H1 (cell line): ENCODE measurements at regions not wholly inside any gene's neighbourhood (a gene's known extent, or its start where the extent isn't known, plus 50 kb on each side); places are given as distances from the start of the nearest gene placed in this dataset.

Source experiments
- CTCF ChIA-PET: fragments of 300-600 bp; sonication (Branson Sonifier 250); formaldehyde crosslinking; loops from one replicate; lab custom pipeline; 2021; ENCODE audit not compliant: partially characterized antibody; lab: Charles Lee
- POLR2A ChIA-PET: fragments of 300-600 bp; sonication (Branson Sonifier 250); formaldehyde crosslinking; loops from one replicate; lab custom pipeline; 2021; ENCODE audit warnings: inconsistent platforms; ENCODE audit not compliant: partially characterized antibody; lab: Charles Lee
- DNase-seq, 2 experiments: peaks; one replicate each; pipeline versions ENCODE4 v3.0.0 to v3.0.0-alpha.2; 2010 to 2022; ENCODE audit warnings: low spot score in 2 of 2, low read depth in 1 of 2, mixed read lengths in 1 of 2
- FAIRE-seq: peaks from 2 replicates; lab custom pipeline; 2011; peaks lifted over from hg19 to GRCh38; lab: Jason Lieb, UNC
- H2AFZ ChIP-seq: 2 replicates; pipeline ENCODE4 v1.8.1; 2012; ENCODE audit warnings: low read length, inconsistent platforms
- H2AK5ac ChIP-seq: 2 replicates; pipeline ENCODE4 v1.6.1; 2013; ENCODE audit warnings: low read depth, low read length
- H2BK120ac ChIP-seq: replicated peaks from 2 replicates; pipeline ENCODE3; 2013; ENCODE audit warnings: low read depth, low read length, inconsistent platforms
- H2BK12ac ChIP-seq: 2 replicates; pipeline ENCODE4 v1.6.1; 2013; ENCODE audit warnings: low read depth, low read length
- H2BK15ac ChIP-seq: 2 replicates; pipeline ENCODE4 v1.6.1; 2013; ENCODE audit warnings: low read length
- H2BK20ac ChIP-seq: 2 replicates; pipeline ENCODE4 v1.6.1; 2013; ENCODE audit warnings: low read length
- H2BK5ac ChIP-seq: 2 replicates; pipeline ENCODE4 v1.6.1; 2013; ENCODE audit warnings: low read depth, low read length
- H3K14ac ChIP-seq: 2 replicates; pipeline ENCODE4 v1.6.1; 2013; ENCODE audit warnings: inconsistent platforms; ENCODE audit not compliant: insufficient read length
- H3K18ac ChIP-seq: 2 replicates; pipeline ENCODE4 v1.6.1; 2013; ENCODE audit warnings: low read length; ENCODE audit errors: extremely low read depth
- H3K23ac ChIP-seq: 2 replicates; pipeline ENCODE4 v1.6.1; 2013; ENCODE audit warnings: inconsistent platforms; ENCODE audit not compliant: insufficient read length
- H3K23me2 ChIP-seq: 2 replicates; pipeline ENCODE4 v1.6.1; 2013; ENCODE audit warnings: low read depth, low read length
- H3K27ac ChIP-seq: 2 replicates; pipeline ENCODE4 v1.6.1; 2011; ENCODE audit warnings: low read depth, low read length, inconsistent platforms
- H3K27me3 ChIP-seq, 4 experiments: replicated peaks in 1 of 4; 1 replicate in 1 of 4; 2 replicates in 3 of 4; pipeline versions ENCODE4 v1.6.1 to v1.8.1; 2011 to 2013; ENCODE audit warnings: low read length in 3 of 4, mild to moderate bottlenecking in 3 of 4, inconsistent platforms in 2 of 4, mixed read lengths in 2 of 4, moderate library complexity in 1 of 4; ENCODE audit not compliant: control insufficient read depth in 3 of 4, insufficient read depth in 3 of 4; ENCODE audit errors: extremely low read depth in 1 of 4
- H3K36me3 ChIP-seq, 4 experiments: 2 replicates each; pipeline versions ENCODE4 v1.6.1 to v1.8.1; 2011 to 2013; ENCODE audit warnings: mild to moderate bottlenecking in 4 of 4, low read length in 3 of 4, moderate library complexity in 2 of 4, control low read depth in 1 of 4, inconsistent platforms in 1 of 4; ENCODE audit not compliant: insufficient read depth in 4 of 4, control insufficient read depth in 2 of 4
- H3K4ac ChIP-seq: replicated peaks from 2 replicates; pipeline ENCODE3; 2013; ENCODE audit warnings: low read length, low read depth, mixed read lengths, inconsistent platforms; ENCODE audit not compliant: insufficient read length
- H3K4me1 ChIP-seq, 4 experiments: replicated peaks in 1 of 4; 1 replicate in 1 of 4; 2 replicates in 3 of 4; pipeline versions ENCODE4 v1.6.1 to v1.8.1; 2011 to 2013; ENCODE audit warnings: low read length in 3 of 4, inconsistent platforms in 2 of 4, mixed read lengths in 1 of 4; ENCODE audit not compliant: insufficient read depth in 4 of 4, control insufficient read depth in 3 of 4
- H3K4me2 ChIP-seq, 2 experiments: 2 replicates each; pipeline versions ENCODE4 v1.6.1 to v1.8.1; 2011 to 2013; ENCODE audit warnings: low read depth in 2 of 2, low read length in 2 of 2, control low read depth in 1 of 2, inconsistent platforms in 1 of 2, mild to moderate bottlenecking in 1 of 2; ENCODE audit not compliant: insufficient read depth in 1 of 2
- H3K4me3 ChIP-seq, 4 experiments: fragments of 200-600, 300-600 bp in 1 of 4; sonication (generic), shearing (Covaris generic), sonication (Bioruptor Twin) in 1 of 4; 2 replicates each; pipeline versions ENCODE4 v1.5.1 to v1.8.1; 2011 to 2016; ENCODE audit warnings: low read length in 4 of 4, low read depth in 3 of 4, control low read depth in 2 of 4, inconsistent platforms in 2 of 4, mild to moderate bottlenecking in 2 of 4, mixed read lengths in 1 of 4, moderate library complexity in 1 of 4; ENCODE audit not compliant: insufficient read depth in 2 of 4; ENCODE audit errors: extremely low read depth in 1 of 4
- H3K56ac ChIP-seq: replicated peaks from 2 replicates; pipeline ENCODE3; 2013; ENCODE audit warnings: low read depth, mild to moderate bottlenecking, mixed read lengths, low read length, inconsistent platforms; ENCODE audit not compliant: insufficient read length
- H3K79me1 ChIP-seq: 2 replicates; pipeline ENCODE4 v1.6.1; 2013; ENCODE audit warnings: low read depth, low read length, control low read depth
- H3K79me2 ChIP-seq, 2 experiments: 2 replicates each; pipeline versions ENCODE4 v1.6.1 to v1.8.1; 2012 to 2013; ENCODE audit warnings: low read length in 2 of 2, mild to moderate bottlenecking in 2 of 2, inconsistent platforms in 1 of 2; ENCODE audit not compliant: insufficient read depth in 2 of 2, control insufficient read depth in 1 of 2
- H3K9ac ChIP-seq, 4 experiments: replicated peaks in 1 of 4; 1 replicate in 1 of 4; 2 replicates in 3 of 4; pipeline versions ENCODE4 v1.6.1 to v1.8.1; 2011 to 2013; ENCODE audit warnings: low read depth in 3 of 4, low read length in 3 of 4, control low read depth in 2 of 4, mild to moderate bottlenecking in 2 of 4, moderate library complexity in 2 of 4, inconsistent platforms in 1 of 4; ENCODE audit errors: extremely low read depth in 1 of 4
- H3K9me3 ChIP-seq, 2 experiments: 2 replicates each; pipeline versions ENCODE4 v1.6.1 to v1.8.1; 2012 to 2013; ENCODE audit warnings: mild to moderate bottlenecking in 2 of 2, moderate library complexity in 2 of 2, control low read depth in 1 of 2, inconsistent platforms in 1 of 2, low read depth in 1 of 2, low read length in 1 of 2, mixed read lengths in 1 of 2; ENCODE audit not compliant: insufficient read depth in 2 of 2
- H4K20me1 ChIP-seq, 2 experiments: replicated peaks in 1 of 2; 2 replicates each; pipeline versions ENCODE3 to v1.8.1; 2011 to 2013; ENCODE audit warnings: inconsistent platforms in 2 of 2, low read length in 2 of 2, mild to moderate bottlenecking in 1 of 2; ENCODE audit not compliant: insufficient read depth in 2 of 2, control insufficient read depth in 1 of 2
- H4K5ac ChIP-seq: 2 replicates; pipeline ENCODE4 v1.6.1; 2013; ENCODE audit warnings: low read length, low read depth, mixed read lengths, inconsistent platforms; ENCODE audit not compliant: insufficient read length
- H4K8ac ChIP-seq: 2 replicates; pipeline ENCODE4 v1.8.0; 2013; ENCODE audit warnings: mild to moderate bottlenecking, moderate library complexity, low read length, inconsistent platforms; ENCODE audit not compliant: insufficient read depth; ENCODE audit errors: extremely low read depth
- H4K91ac ChIP-seq: replicated peaks from 2 replicates; pipeline ENCODE3; 2013; ENCODE audit warnings: low read length, mixed read lengths, inconsistent platforms; ENCODE audit not compliant: insufficient read length
- ASH2L ChIP-seq: fragments of 200-600, 300-600 bp; sonication (generic); IDR thresholded peaks from one replicate; pipeline ENCODE4 v1.7.1; 2017; ENCODE audit warnings: low read length
- CTBP2 ChIP-seq: IDR thresholded peaks from 2 replicates; pipeline ENCODE4 v1.7.0; 2011; ENCODE audit warnings: borderline replicate concordance, mild to moderate bottlenecking, moderate library complexity, mixed read lengths, low read length; ENCODE audit not compliant: insufficient read depth, insufficient read length
- EGR1 ChIP-seq: IDR thresholded peaks from 2 replicates; pipeline ENCODE4 v1.6.1; 2011; ENCODE audit warnings: low read depth, low read length, borderline replicate concordance
- GABPA ChIP-seq: IDR thresholded peaks from 2 replicates; pipeline ENCODE4 v1.6.1; 2011; ENCODE audit warnings: mild to moderate bottlenecking, low read length, moderate library complexity, borderline replicate concordance; ENCODE audit not compliant: insufficient read depth
- KDM1A ChIP-seq: fragments of 200-600, 300-600 bp; sonication (generic); IDR thresholded peaks from 2 replicates; pipeline ENCODE4 v1.7.1; 2016; ENCODE audit warnings: mild to moderate bottlenecking, low read length, borderline replicate concordance
- KDM5A ChIP-seq: fragments of 200-600 bp; IDR thresholded peaks from 2 replicates; pipeline ENCODE4 v1.7.1; 2012; ENCODE audit warnings: mild to moderate bottlenecking, low read length, inconsistent platforms, mixed read lengths
- MAFK ChIP-seq: IDR thresholded peaks from 2 replicates; pipeline ENCODE4 v1.6.1; 2012; ENCODE audit warnings: low read depth, mild to moderate bottlenecking, improper control_type of control experiment, low read length
- POLR2A ChIP-seq, 2 experiments: IDR thresholded peaks; 1 replicate in 1 of 2; 2 replicates in 1 of 2; pipeline ENCODE4 v1.6.1; 2011; ENCODE audit warnings: low read depth in 2 of 2, low read length in 2 of 2, mild to moderate bottlenecking in 2 of 2; ENCODE audit errors: control extremely low read depth in 1 of 2
- RFX5 ChIP-seq: IDR thresholded peaks from 2 replicates; pipeline ENCODE4 v1.6.1; 2011; ENCODE audit warnings: low read depth, low read length, improper control_type of control experiment, borderline replicate concordance
- SP2 ChIP-seq: IDR thresholded peaks from 2 replicates; pipeline ENCODE4 v1.6.1; 2012; ENCODE audit warnings: mild to moderate bottlenecking, low read length, inconsistent platforms
- TEAD4 ChIP-seq: IDR thresholded peaks from 2 replicates; pipeline ENCODE4 v1.6.1; 2012; ENCODE audit warnings: low read depth, low read length, inconsistent platforms, mixed read lengths
- YY1 ChIP-seq: IDR thresholded peaks from 2 replicates; pipeline ENCODE4 v1.6.1; 2011; ENCODE audit warnings: low read depth, mild to moderate bottlenecking, low read length
- WGBS, 2 experiments: shearing (Covaris generic) in 1 of 2; methylation state at CpG; one replicate each; pipeline versions ENCODE4 v1.1.6 to v1.1.7; 2013 to 2015; ENCODE audit warnings: low lambda C conversion rate in 2 of 2, mixed read lengths in 2 of 2, inconsistent platforms in 1 of 2, low coverage in 1 of 2, missing lambda C conversion rate in 1 of 2; ENCODE audit not compliant: insufficient replicate concordance in 2 of 2, insufficient coverage in 1 of 2, insufficient read length in 1 of 2; ENCODE audit errors: extremely low coverage in 1 of 2, missing lambda C conversion rate in 1 of 2; 5-methylcytosine and 5-hydroxymethylcytosine counted together

GRCh38 chr3:78101384-78101783 is 1061.5 kb downstream of the ROBO2 start:
- no peak overlapping the region for H2BK120ac ChIP-seq
- no peak overlapping the region for H3K9ac ChIP-seq
- H3K23ac ChIP-seq: no peak overlapping the region
- H3K9me3 ChIP-seq: no peaks in the 10 kb centered on the region
- H2AFZ ChIP-seq: no peak overlapping the region
- no peak overlapping the region for H3K4me3 ChIP-seq
- no peaks in the 10 kb centered on the region for H3K36me3 ChIP-seq
- no peaks in the 10 kb centered on the region for H3K27me3 ChIP-seq
- H2BK15ac ChIP-seq: no peak overlapping the region
- H3K18ac ChIP-seq: no peak overlapping the region
- DNase-seq (no peak), FAIRE-seq (no peak)
- no peak overlapping the region for H3K4ac ChIP-seq
- no peak for TF ChIP-seq KDM5A
- no peak for TF ChIP-seq KDM1A
- TF ChIP-seq POLR2A (IDR thresholded peaks at IDR 0.05; ENCODE audit: control extremely low read depth in 1 of 2, low read depth in 2 of 2, low read length in 2 of 2): no peak
- TF ChIP-seq ASH2L: no peak
- TF ChIP-seq RFX5: no peak
- TF ChIP-seq TEAD4: no peak
- no peak for TF ChIP-seq MAFK
- TF ChIP-seq SP2: no peak
- no peak for TF ChIP-seq CTBP2
- TF ChIP-seq EGR1: no peak
- no peak for TF ChIP-seq GABPA
- no peak for TF ChIP-seq YY1
- no peak overlapping the region for H3K14ac ChIP-seq
- no peaks in the 10 kb centered on the region; the same call in 1 of the 2 replicates for H3K23me2 ChIP-seq
- no peak overlapping the region for H3K4me2 ChIP-seq
- POLR2A ChIA-PET: no interaction called here
- no peak overlapping the region for H4K8ac ChIP-seq
- CTCF ChIA-PET: interaction anchor here (0.6 to 1.6 kb wide), 2 partner anchors 11 to 15 kb away, joined by 3 read pairs; no protein-coding TSS in a partner anchor
- H2BK20ac ChIP-seq: no peak overlapping the region
- no peak overlapping the region for H2BK5ac ChIP-seq
- H3K27ac ChIP-seq: no peak overlapping the region
- no peak overlapping the region for H4K91ac ChIP-seq
- H2AK5ac ChIP-seq: no peak overlapping the region
- no peaks in the 10 kb centered on the region for H4K20me1 ChIP-seq
- H4K5ac ChIP-seq: no peak overlapping the region
- no peaks in the 10 kb centered on the region for H3K79me2 ChIP-seq
- no peak overlapping the region for H2BK12ac ChIP-seq
- 88% methylated on average over 3 of the region's 3 CpGs; no CpG with 5 or more reads in 1 of the 2 experiments for WGBS, 2 experiments
- no peaks in the 10 kb centered on the region for H3K79me1 ChIP-seq
- H3K56ac ChIP-seq: no peak overlapping the region
- H3K4me1 ChIP-seq: no peaks in the 10 kb centered on the region
